ENCODE measurements at regions not wholly inside any gene's neighbourhood (a gene's known extent, or its start where the extent isn't known, plus 50 kb on each side); places are given as distances from the start of the nearest gene placed in this dataset.

GRCh38 chr7:33661430-33662160 lies 243.7 kb upstream of the BMPER start:
- H2AFZ ChIP-seq (ENCODE audit: low read length) = no peak overlapping the region
- H3K9me3 ChIP-seq (ENCODE audit: low read length) = no peaks in the 10 kb centered on the region
- no peaks in the 10 kb centered on the region for H3K27me3 ChIP-seq (ENCODE audit: low read length)
- no peaks in the 10 kb centered on the region for H3K9me2 ChIP-seq (replicated peaks; ENCODE audit: insufficient read depth, low read length)
- H3K27ac ChIP-seq (ENCODE audit: low read length) = no peak overlapping the region
- no peak for DNase-seq
- no peak overlapping the region for H3K9ac ChIP-seq (ENCODE audit: low read length)
- H4K20me1 ChIP-seq (ENCODE audit: insufficient read depth, low read depth, low read length) = no peaks in the 10 kb centered on the region
- no peak overlapping the region for H3K4me3 ChIP-seq (ENCODE audit: low read length)
- no peaks in the 10 kb centered on the region for H3K36me3 ChIP-seq (ENCODE audit: insufficient read depth, low read length)
- H3K4me2 ChIP-seq (ENCODE audit: low read depth, low read length, poor library complexity, severe bottlenecking) = no peak overlapping the region
- no peaks in the 10 kb centered on the region for H3K79me2 ChIP-seq (ENCODE audit: low read length)
- H3K4me1 ChIP-seq (ENCODE audit: low read length) = peaks cover 8% of the 10 kb centered on the region

GRCh38 chr7:33666531-33666930 lies 238.8 kb upstream of the BMPER start:
- Histone ChIP-seq H2AFZ (ENCODE audit: low read length) (no peak overlapping the region), H3K36me3 (ENCODE audit: insufficient read depth, low read length) (no peaks in the 10 kb centered on the region)

DNA sequence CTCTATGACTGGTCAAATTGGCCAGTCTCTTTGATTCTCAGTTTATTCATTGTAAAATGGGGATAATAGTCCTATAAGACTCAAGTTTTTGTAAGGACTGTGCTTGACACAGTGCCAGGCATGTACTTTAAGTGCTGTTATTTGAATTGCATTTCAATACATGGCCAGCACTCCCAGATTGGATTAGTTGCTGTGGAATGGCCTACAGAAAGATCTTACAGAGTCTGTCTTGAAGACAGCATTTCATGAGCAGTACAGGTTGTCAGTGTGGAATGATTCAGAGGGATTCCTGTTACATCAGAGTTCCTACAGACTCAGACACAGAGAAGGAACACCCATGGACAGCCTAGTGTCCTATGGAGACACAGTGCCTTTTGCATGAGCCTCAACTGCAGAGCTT lies 238.1 kb upstream of the BMPER start:
- Histone ChIP-seq H3K9me3 (ENCODE audit: low read length) (no peaks in the 10 kb centered on the region), H3K4me2 (ENCODE audit: low read depth, low read length, poor library complexity, severe bottlenecking) (no peak overlapping the region), H3K9ac (ENCODE audit: low read length) (no peak overlapping the region), H3K4me3 (ENCODE audit: low read length) (no peak overlapping the region), H3K79me2 (ENCODE audit: low read length) (no peaks in the 10 kb centered on the region), H3K4me1 (ENCODE audit: low read length) (peaks cover 1% of the 10 kb centered on the region; the same call in 1 of the 2 replicates), H4K20me1 (ENCODE audit: insufficient read depth, low read depth, low read length) (no peaks in the 10 kb centered on the region), H2AFZ (ENCODE audit: low read length) (no peak overlapping the region), H3K36me3 (ENCODE audit: insufficient read depth, low read length) (no peaks in the 10 kb centered on the region), H3K9me2 (replicated peaks; ENCODE audit: insufficient read depth, low read length) (no peaks in the 10 kb centered on the region), H3K27me3 (ENCODE audit: low read length) (no peaks in the 10 kb centered on the region), H3K27ac (ENCODE audit: low read length) (no peak overlapping the region)
- DNase-seq = no peak

More at GRCh38 chr7:33666531-33666930, 238.8 kb upstream of the BMPER start:
- Histone ChIP-seq H3K27me3 (ENCODE audit: low read length) (no peaks in the 10 kb centered on the region), H3K27ac (ENCODE audit: low read length) (no peak overlapping the region), H3K9me2 (replicated peaks; ENCODE audit: insufficient read depth, low read length) (no peaks in the 10 kb centered on the region), H3K4me1 (ENCODE audit: low read length) (peaks cover 8% of the 10 kb centered on the region), H3K79me2 (ENCODE audit: low read length) (no peaks in the 10 kb centered on the region), H3K4me2 (ENCODE audit: low read depth, low read length, poor library complexity, severe bottlenecking) (no peak overlapping the region), H3K9ac (ENCODE audit: low read length) (no peak overlapping the region), H3K9me3 (ENCODE audit: low read length) (no peaks in the 10 kb centered on the region), H4K20me1 (ENCODE audit: insufficient read depth, low read depth, low read length) (no peaks in the 10 kb centered on the region), H3K4me3 (ENCODE audit: low read length) (no peak overlapping the region)
- DNase-seq = no peak

GRCh38 chr7:33669251-33669670 lies 236.1 kb upstream of the BMPER start:
- Histone ChIP-seq H3K4me3 (ENCODE audit: low read length) (no peak overlapping the region), H3K4me1 (ENCODE audit: low read length) (no peaks in the 10 kb centered on the region), H2AFZ (ENCODE audit: low read length) (no peak overlapping the region), H3K27ac (ENCODE audit: low read length) (no peak overlapping the region), H3K27me3 (ENCODE audit: low read length) (no peaks in the 10 kb centered on the region), H3K79me2 (ENCODE audit: low read length) (no peaks in the 10 kb centered on the region), H3K4me2 (ENCODE audit: low read depth, low read length, poor library complexity, severe bottlenecking) (no peak overlapping the region), H4K20me1 (ENCODE audit: insufficient read depth, low read depth, low read length) (no peaks in the 10 kb centered on the region), H3K9me3 (ENCODE audit: low read length) (no peaks in the 10 kb centered on the region), H3K9ac (ENCODE audit: low read length) (no peak overlapping the region), H3K9me2 (replicated peaks; ENCODE audit: insufficient read depth, low read length) (no peaks in the 10 kb centered on the region), H3K36me3 (ENCODE audit: insufficient read depth, low read length) (no peaks in the 10 kb centered on the region)
- DNase-seq = no peak

GRCh38 chr7:33671531-33672262 lies 233.6 kb upstream of the BMPER start:
- no peak overlapping the region for H3K9ac ChIP-seq (ENCODE audit: low read length)
- H3K36me3 ChIP-seq (ENCODE audit: insufficient read depth, low read length) = no peaks in the 10 kb centered on the region
- H3K4me3 ChIP-seq (ENCODE audit: low read length) = no peak overlapping the region
- no peaks in the 10 kb centered on the region for H3K79me2 ChIP-seq (ENCODE audit: low read length)
- no peaks in the 10 kb centered on the region for H3K4me1 ChIP-seq (ENCODE audit: low read length)
- H3K9me3 ChIP-seq (ENCODE audit: low read length) = no peaks in the 10 kb centered on the region
- no peak overlapping the region for H3K4me2 ChIP-seq (ENCODE audit: low read depth, low read length, poor library complexity, severe bottlenecking)
- H2AFZ ChIP-seq (ENCODE audit: low read length) = no peak overlapping the region
- H3K9me2 ChIP-seq (replicated peaks; ENCODE audit: insufficient read depth, low read length) = no peaks in the 10 kb centered on the region
- no peak overlapping the region for H3K27ac ChIP-seq (ENCODE audit: low read length)
- H4K20me1 ChIP-seq (ENCODE audit: insufficient read depth, low read depth, low read length) = no peaks in the 10 kb centered on the region
- no peaks in the 10 kb centered on the region for H3K27me3 ChIP-seq (ENCODE audit: low read length)
- no peak for DNase-seq

- no peak overlapping the region for H3K4me3 ChIP-seq (ENCODE audit: low read length)
- no peaks in the 10 kb centered on the region for H3K27me3 ChIP-seq (ENCODE audit: low read length)
- H3K4me2 ChIP-seq (ENCODE audit: low read depth, low read length, poor library complexity, severe bottlenecking) = no peak overlapping the region
- DNase-seq = no peak
- no peaks in the 10 kb centered on the region for H3K79me2 ChIP-seq (ENCODE audit: low read length)
- H3K9ac ChIP-seq (ENCODE audit: low read length) = no peak overlapping the region
- H3K36me3 ChIP-seq (ENCODE audit: insufficient read depth, low read length) = no peaks in the 10 kb centered on the region
- H2AFZ ChIP-seq (ENCODE audit: low read length) = no peak overlapping the region
- no peaks in the 10 kb centered on the region for H3K4me1 ChIP-seq (ENCODE audit: low read length)
- H3K27ac ChIP-seq (ENCODE audit: low read length) = no peak overlapping the region
- H3K9me2 ChIP-seq (replicated peaks; ENCODE audit: insufficient read depth, low read length) = no peaks in the 10 kb centered on the region
- no peaks in the 10 kb centered on the region for H3K9me3 ChIP-seq (ENCODE audit: low read length)
- H4K20me1 ChIP-seq (ENCODE audit: insufficient read depth, low read depth, low read length) = no peaks in the 10 kb centered on the region
Observed at GRCh38 chr7:33673029-33673700, 232.2 kb upstream of the BMPER start.

GRCh38 chr7:33674804-33675411 lies 230.4 kb upstream of the BMPER start:
- DNase-seq = no peak
- Histone ChIP-seq H3K9ac (ENCODE audit: low read length) (no peak overlapping the region), H3K27ac (ENCODE audit: low read length) (no peak overlapping the region)

GRCh38 chr7:33677556-33677955 lies 227.8 kb upstream of the BMPER start:
- Histone ChIP-seq H4K20me1 (ENCODE audit: insufficient read depth, low read depth, low read length) (no peaks in the 10 kb centered on the region), H3K4me2 (ENCODE audit: low read depth, low read length, poor library complexity, severe bottlenecking) (no peak overlapping the region), H3K4me3 (ENCODE audit: low read length) (no peak overlapping the region), H2AFZ (ENCODE audit: low read length) (no peak overlapping the region), H3K4me1 (ENCODE audit: low read length) (no peaks in the 10 kb centered on the region), H3K27me3 (ENCODE audit: low read length) (no peaks in the 10 kb centered on the region), H3K79me2 (ENCODE audit: low read length) (no peaks in the 10 kb centered on the region), H3K36me3 (ENCODE audit: insufficient read depth, low read length) (no peaks in the 10 kb centered on the region), H3K9me3 (ENCODE audit: low read length) (no peaks in the 10 kb centered on the region), H3K9ac (ENCODE audit: low read length) (no peak overlapping the region), H3K27ac (ENCODE audit: low read length) (no peak overlapping the region), H3K9me2 (replicated peaks; ENCODE audit: insufficient read depth, low read length) (no peaks in the 10 kb centered on the region)
- DNase-seq = no peak

More at GRCh38 chr7:33674804-33675411, 230.4 kb upstream of the BMPER start:
- H3K79me2 ChIP-seq (ENCODE audit: low read length) = no peaks in the 10 kb centered on the region
- H3K4me3 ChIP-seq (ENCODE audit: low read length) = no peak overlapping the region
- H3K9me2 ChIP-seq (replicated peaks; ENCODE audit: insufficient read depth, low read length) = no peaks in the 10 kb centered on the region
- no peaks in the 10 kb centered on the region for H3K4me1 ChIP-seq (ENCODE audit: low read length)
- H4K20me1 ChIP-seq (ENCODE audit: insufficient read depth, low read depth, low read length) = no peaks in the 10 kb centered on the region
- no peak overlapping the region for H3K4me2 ChIP-seq (ENCODE audit: low read depth, low read length, poor library complexity, severe bottlenecking)
- no peaks in the 10 kb centered on the region for H3K36me3 ChIP-seq (ENCODE audit: insufficient read depth, low read length)
- no peaks in the 10 kb centered on the region for H3K9me3 ChIP-seq (ENCODE audit: low read length)
- no peak overlapping the region for H2AFZ ChIP-seq (ENCODE audit: low read length)
- H3K27me3 ChIP-seq (ENCODE audit: low read length) = no peaks in the 10 kb centered on the region

All from Karpas-422 (cell line).